OCI-LY3 (cell line): ENCODE measurements at regions not wholly inside any gene's neighbourhood (a gene's known extent, or its start where the extent isn't known, plus 50 kb on each side); places are given as distances from the start of the nearest gene placed in this dataset.

ENCODE experiments used
- H2AFZ ChIP-seq: fragments of 200-600, 300-600 bp; shearing (Covaris generic); 2 replicates; pipeline ENCODE4 v1.6.0; 2014; ENCODE audit warnings: antibody characterized with exemption, low read depth, low read length
- H3K27ac ChIP-seq: fragments of 200-600, 300-600 bp; sonication (generic); 2 replicates; pipeline ENCODE4 v1.5.1; 2014; ENCODE audit warnings: mild to moderate bottlenecking, low read length, moderate library complexity, mixed read lengths
- H3K27me3 ChIP-seq: fragments of 200-600, 300-600 bp; sonication (generic); 2 replicates; pipeline ENCODE4 v1.6.1; 2014; ENCODE audit warnings: low read depth, low read length, mixed read lengths
- H3K36me3 ChIP-seq: fragments of 200-600, 300-600 bp; sonication (generic); replicated peaks from 2 replicates; pipeline ENCODE3; 2014; ENCODE audit warnings: low read depth, low read length, mixed read lengths
- H3K4me1 ChIP-seq: fragments of 300-600, 200-600 bp; sonication (generic); 2 replicates; pipeline ENCODE4 v1.6.1; 2014; ENCODE audit warnings: low read length, mixed read lengths
- H3K4me2 ChIP-seq: fragments of 200-600, 300-600 bp; sonication (generic); 2 replicates; pipeline ENCODE4 v1.6.1; 2014; ENCODE audit warnings: low read length, mixed read lengths
- H3K4me3 ChIP-seq: fragments of 300-600, 200-600 bp; sonication (generic); 2 replicates; pipeline ENCODE4 v1.5.1; 2014; ENCODE audit warnings: antibody characterized with exemption, mild to moderate bottlenecking, low read length, moderate library complexity
- H3K79me2 ChIP-seq: fragments of 300-600, 200-600 bp; shearing (Covaris generic); 2 replicates; pipeline ENCODE4 v1.6.1; 2014; ENCODE audit warnings: mild to moderate bottlenecking, low read length, mixed read lengths
- H3K9ac ChIP-seq: fragments of 300-600, 200-600 bp; shearing (Covaris generic); 2 replicates; pipeline ENCODE4 v1.6.0; 2014; ENCODE audit warnings: mild to moderate bottlenecking, low read length, moderate library complexity
- H3K9me3 ChIP-seq: fragments of 200-600, 300-600 bp; shearing (Covaris generic); 2 replicates; pipeline ENCODE4 v1.6.1; 2014; ENCODE audit warnings: low read length, mixed read lengths; ENCODE audit not compliant: insufficient read depth
- H4K20me1 ChIP-seq: fragments of 200-600, 300-600 bp; sonication (generic); 2 replicates; pipeline ENCODE4 v1.6.1; 2016; ENCODE audit warnings: low read length, mixed read lengths; ENCODE audit not compliant: insufficient read depth
- CTCF ChIP-seq: fragments of 200-600, 300-600 bp; sonication (generic); IDR thresholded peaks from 2 replicates; pipeline ENCODE4 v1.5.1; 2014; ENCODE audit warnings: antibody characterized with exemption, low read length, low read depth
- EZH2phosphoT487 ChIP-seq: fragments of 200-600 bp; shearing (Covaris generic); IDR thresholded peaks from 2 replicates; pipeline ENCODE4 v1.6.1; 2018; ENCODE audit warnings: antibody characterized with exemption, mixed run types, low read depth

GRCh38 chr3:8279886-8280550 is 221.6 kb upstream of the LMCD1 start:
- Histone ChIP-seq H3K4me1 (no peaks in the 10 kb centered on the region), H3K36me3 (no peaks in the 10 kb centered on the region), H3K9me3 (no peaks in the 10 kb centered on the region), H2AFZ (no peak overlapping the region), H3K79me2 (no peaks in the 10 kb centered on the region), H3K4me3 (no peak overlapping the region), H3K4me2 (no peak overlapping the region), H3K27me3 (no peaks in the 10 kb centered on the region), H4K20me1 (no peaks in the 10 kb centered on the region), H3K9ac (no peak overlapping the region), H3K27ac (no peak overlapping the region)
- TF ChIP-seq EZH2phosphoT487 (no peak), CTCF (no peak)

GRCh38 chr3:8282541-8283165 is 219.0 kb upstream of the LMCD1 start:
- H2AFZ ChIP-seq = no peak overlapping the region
- H3K27me3 ChIP-seq = no peaks in the 10 kb centered on the region
- H3K9ac ChIP-seq = no peak overlapping the region
- H3K4me3 ChIP-seq = no peak overlapping the region
- TF ChIP-seq CTCF (no peak), EZH2phosphoT487 (no peak)
- no peaks in the 10 kb centered on the region for H4K20me1 ChIP-seq
- H3K9me3 ChIP-seq = no peaks in the 10 kb centered on the region
- no peaks in the 10 kb centered on the region for H3K4me1 ChIP-seq
- no peak overlapping the region for H3K27ac ChIP-seq
- no peak overlapping the region for H3K4me2 ChIP-seq
- no peaks in the 10 kb centered on the region for H3K36me3 ChIP-seq
- H3K79me2 ChIP-seq = no peaks in the 10 kb centered on the region

GRCh38 chr3:8283193-8283592 is 218.4 kb upstream of the LMCD1 start:
- Histone ChIP-seq H3K9ac (no peak overlapping the region), H3K27me3 (no peaks in the 10 kb centered on the region), H3K36me3 (no peaks in the 10 kb centered on the region), H3K27ac (no peak overlapping the region), H3K79me2 (no peaks in the 10 kb centered on the region), H4K20me1 (no peaks in the 10 kb centered on the region), H3K4me1 (no peaks in the 10 kb centered on the region), H2AFZ (no peak overlapping the region), H3K9me3 (no peaks in the 10 kb centered on the region), H3K4me2 (no peak overlapping the region), H3K4me3 (no peak overlapping the region)
- no peak for TF ChIP-seq CTCF
- no peak for TF ChIP-seq EZH2phosphoT487

- no peak overlapping the region for H3K4me2 ChIP-seq
- no peaks in the 10 kb centered on the region for H3K79me2 ChIP-seq
- H3K4me3 ChIP-seq = no peak overlapping the region
- no peaks in the 10 kb centered on the region for H3K36me3 ChIP-seq
- no peak overlapping the region for H3K9ac ChIP-seq
- no peak overlapping the region for H3K27ac ChIP-seq
- H3K4me1 ChIP-seq = no peaks in the 10 kb centered on the region
- no peak for TF ChIP-seq CTCF
- no peak for TF ChIP-seq EZH2phosphoT487
- H4K20me1 ChIP-seq = no peaks in the 10 kb centered on the region
- no peak overlapping the region for H2AFZ ChIP-seq
- no peaks in the 10 kb centered on the region for H3K27me3 ChIP-seq
- no peaks in the 10 kb centered on the region for H3K9me3 ChIP-seq
These were observed 215.5 kb upstream of the LMCD1 start for GRCh38 chr3:8286086-8286485.
